GM13976 (cell line): ENCODE measurements at regions not wholly inside any gene's neighbourhood (a gene's known extent, or its start where the extent isn't known, plus 50 kb on each side); places are given as distances from the start of the nearest gene placed in this dataset.
A peak's percentile ranks its signal among the peaks of the same experiment; 100 is the strongest.

Source experiments
- DNase-seq: peaks from one replicate; pipeline ENCODE4 v3.0.0; 2012; ENCODE audit warnings: low spot score
- CTCF ChIP-seq: IDR thresholded peaks from 2 replicates; pipeline ENCODE4 v1.5.1; 2012; ENCODE audit warnings: borderline replicate concordance, mild to moderate bottlenecking; ENCODE audit not compliant: insufficient read depth; ENCODE audit errors: extremely low read depth, missing control alignments, control extremely low read depth
- in situ Hi-C: fragments of 300-500 bp; cut with MboI; formaldehyde crosslinking; loops from one replicate; pipeline ENCODE4 v1.12.0; 2022; ENCODE audit warnings: low sequenced_read_pairs, mixed read lengths, inconsistent platforms; ENCODE audit not compliant: unreplicated experiment

DNA sequence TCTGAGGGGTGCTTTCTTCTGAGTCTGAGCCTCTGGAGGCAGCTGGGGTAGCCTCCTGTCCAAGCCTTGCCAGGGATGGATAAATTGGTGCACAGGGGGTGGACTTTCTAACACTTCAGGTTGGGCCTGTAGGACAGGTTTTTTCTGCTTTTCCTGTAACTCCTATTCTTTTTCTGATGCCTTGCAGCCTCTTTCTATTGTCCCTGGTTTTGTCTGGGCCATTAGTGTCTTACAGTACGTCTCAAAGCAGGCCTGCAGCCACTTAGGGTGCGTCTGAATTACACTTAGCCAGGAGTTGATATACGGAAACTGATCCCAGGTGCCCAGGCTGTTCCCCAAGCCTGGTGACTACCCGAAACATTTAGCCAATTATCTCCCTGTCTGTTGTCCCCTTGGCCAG lies 213.3 kb upstream of the HTR2A start:
- in situ Hi-C loops: no loop called here
- DNase-seq: no peak
- no peak for TF ChIP-seq CTCF

DNA sequence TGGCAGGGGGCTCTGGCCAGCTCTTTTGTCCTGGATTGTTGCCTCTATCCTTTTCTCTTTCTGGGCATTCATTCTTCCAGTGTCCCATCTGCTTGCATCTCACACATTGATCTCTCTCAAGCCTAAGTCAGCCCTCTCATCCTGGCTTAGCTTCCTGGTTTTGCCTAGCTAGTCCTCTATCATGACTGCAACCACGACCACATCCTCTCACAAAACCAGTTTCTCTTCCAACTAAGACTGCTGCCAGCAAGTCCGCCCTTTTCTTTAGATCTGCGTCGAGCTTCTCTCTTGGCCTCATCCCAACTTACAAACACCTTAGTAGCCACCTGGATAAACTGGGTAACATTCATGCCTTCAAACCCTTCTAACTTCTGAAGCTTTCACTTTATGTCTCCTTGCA lies 212.2 kb upstream of the HTR2A start:
- DNase-seq: no peak
- in situ Hi-C loops: no loop called here
- no peak for TF ChIP-seq CTCF

- in situ Hi-C loops: no loop called here
- no peak for TF ChIP-seq CTCF
- DNase-seq: peak; percentile 17
Observed at GRCh38 chr13:47100214-47100853, 203.5 kb upstream of the HTR2A start.

DNA sequence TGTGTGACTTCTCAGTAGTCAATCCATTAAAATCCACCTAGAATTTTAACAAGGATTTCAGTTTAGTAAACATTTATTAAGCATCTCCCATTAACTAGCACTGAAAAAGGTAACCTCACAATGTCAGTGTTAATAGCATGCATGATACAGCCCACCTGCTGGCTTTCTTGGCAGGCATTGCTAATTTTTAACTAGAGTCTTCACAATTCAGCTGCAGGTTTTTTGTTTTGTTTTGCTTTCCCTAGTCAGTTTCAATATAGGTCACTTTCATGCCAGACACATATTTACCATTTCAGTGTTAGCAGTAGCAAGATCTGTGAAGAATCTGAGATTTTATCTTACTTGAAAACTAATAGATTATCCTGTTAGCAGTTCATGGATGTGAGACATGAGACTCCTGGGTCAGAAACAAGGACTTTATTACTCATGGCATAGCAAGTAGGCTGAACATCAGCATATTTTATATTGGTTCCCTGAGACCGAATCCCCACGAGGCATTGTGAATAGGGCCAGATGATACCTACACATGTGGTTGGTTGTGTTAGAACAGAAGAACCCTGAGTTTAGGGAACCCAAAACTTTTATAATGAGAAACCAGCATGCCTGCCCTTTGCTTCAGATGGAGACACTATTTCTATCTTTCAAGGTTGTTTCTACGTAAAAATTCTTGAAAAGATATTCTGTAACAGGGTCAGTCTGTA lies 198.0 kb upstream of the HTR2A start:
- TF ChIP-seq CTCF: no peak
- no peak for DNase-seq
- in situ Hi-C loops: no loop called here

- TF ChIP-seq CTCF: no peak
- in situ Hi-C loops: no loop called here
Observed at GRCh38 chr13:47092202-47092601, 195.3 kb upstream of the HTR2A start.

GRCh38 chr13:47087841-47088240 lies 191.0 kb upstream of the HTR2A start:
- no peak for DNase-seq
- in situ Hi-C loops: no loop called here
- TF ChIP-seq CTCF: no peak

More at GRCh38 chr13:47092202-47092601, 195.3 kb upstream of the HTR2A start:
- no peak for DNase-seq

GRCh38 chr13:47087241-47087640 lies 190.4 kb upstream of the HTR2A start:
- no peak for DNase-seq
- in situ Hi-C loops: no loop called here
- TF ChIP-seq CTCF: no peak
